DMS53 treated with DMSO at 0.1 percent for 48 hours (cell line): ENCODE measurements at regions not wholly inside any gene's neighbourhood (a gene's known extent, or its start where the extent isn't known, plus 50 kb on each side); places are given as distances from the start of the nearest gene placed in this dataset.
"Not testable (repeated sequence)": the region's sequence is repeated elsewhere in the genome, so short reads cannot be mapped to it uniquely, and the experiment has no call there.

Experiments
- DNase-seq: peaks from one replicate; lab custom pipeline; 2025; ENCODE audit not compliant: unreplicated experiment; lab: John Stamatoyannopoulos, UW

GRCh38 chr22:35475545-35475944 is 65.1 kb upstream of the RASD2 start:
- DNase-seq, result no peak

DNA sequence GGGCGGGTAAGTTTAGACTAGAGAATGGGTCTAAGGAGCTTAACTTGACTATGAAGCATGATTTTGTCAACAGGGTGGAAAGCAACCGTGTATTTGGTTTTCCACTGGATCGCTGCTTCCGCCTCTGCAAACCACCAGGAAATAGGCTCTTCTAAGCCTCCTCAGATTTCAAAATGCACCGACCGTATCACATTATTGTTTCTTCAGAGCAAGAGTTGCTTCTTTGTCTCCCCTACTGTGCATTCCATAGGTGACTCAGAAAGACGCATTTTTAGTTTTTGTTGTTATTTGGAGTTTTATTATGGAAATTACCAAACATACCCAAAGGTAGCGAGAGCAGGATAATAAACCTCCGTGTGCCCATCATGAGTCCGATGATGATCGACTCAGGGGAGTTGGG is 64.3 kb upstream of the RASD2 start:
- DNase-seq, result no peak

DNA sequence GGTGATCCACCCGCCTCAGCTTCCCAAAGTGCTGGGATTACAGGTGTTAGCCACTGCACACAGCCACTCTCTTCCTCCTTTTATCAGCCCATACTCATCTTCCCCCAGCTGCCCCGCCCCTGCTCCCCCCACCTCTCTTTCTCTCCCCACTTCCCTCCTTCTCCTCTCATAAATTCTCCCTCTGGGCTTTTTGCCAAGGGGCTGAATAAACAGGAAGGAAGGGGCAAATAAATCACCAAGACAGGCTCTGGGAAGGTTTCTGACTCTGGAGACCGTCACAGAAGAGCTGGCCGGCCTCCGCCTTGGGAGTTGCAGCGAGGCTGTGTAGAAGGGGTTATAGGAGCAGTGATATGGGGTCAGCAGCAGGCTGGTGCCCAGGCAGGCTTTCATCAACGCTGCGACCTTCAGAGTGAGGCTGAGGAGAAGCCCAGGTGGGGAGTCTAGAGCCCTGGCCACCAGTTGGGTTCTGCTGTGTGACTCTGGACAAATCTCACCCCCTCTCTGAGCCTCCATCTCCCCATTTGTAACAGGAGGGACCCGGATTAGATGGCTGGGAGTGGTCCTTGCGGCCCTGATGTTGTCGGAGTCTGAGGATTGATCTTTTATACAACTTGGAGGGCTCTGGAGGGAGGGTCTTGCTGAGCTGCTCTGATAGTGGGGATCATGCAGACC is 62.6 kb upstream of the RASD2 start:
- peak; percentile 10 for DNase-seq

DNA sequence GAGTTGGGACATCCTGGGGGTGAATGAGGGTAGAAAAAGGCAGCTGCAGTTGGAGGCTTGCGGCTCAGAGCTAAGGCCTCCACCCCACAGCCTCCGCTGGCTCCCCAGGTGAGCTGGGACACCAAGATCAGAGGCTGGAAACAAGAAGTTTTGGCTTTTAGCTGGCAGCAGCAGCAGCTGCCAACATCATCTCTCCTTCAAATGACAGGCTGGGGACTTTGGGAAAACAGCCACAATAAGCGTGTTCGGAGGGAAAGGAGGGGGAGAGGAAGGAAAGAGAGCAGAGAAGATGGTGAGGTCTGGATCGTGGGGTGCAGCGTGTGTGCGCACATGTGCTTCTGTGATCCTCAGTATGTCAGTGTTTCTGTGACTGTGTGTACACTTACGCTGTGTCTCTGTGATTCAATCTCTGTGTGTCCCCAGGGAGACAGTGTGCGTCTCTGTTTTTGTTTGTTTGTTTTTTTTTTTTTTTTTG is 62.0 kb upstream of the RASD2 start:
- no peak for DNase-seq

GRCh38 chr22:35479359-35479758 is 61.3 kb upstream of the RASD2 start:
- DNase-seq, result no peak

DNA sequence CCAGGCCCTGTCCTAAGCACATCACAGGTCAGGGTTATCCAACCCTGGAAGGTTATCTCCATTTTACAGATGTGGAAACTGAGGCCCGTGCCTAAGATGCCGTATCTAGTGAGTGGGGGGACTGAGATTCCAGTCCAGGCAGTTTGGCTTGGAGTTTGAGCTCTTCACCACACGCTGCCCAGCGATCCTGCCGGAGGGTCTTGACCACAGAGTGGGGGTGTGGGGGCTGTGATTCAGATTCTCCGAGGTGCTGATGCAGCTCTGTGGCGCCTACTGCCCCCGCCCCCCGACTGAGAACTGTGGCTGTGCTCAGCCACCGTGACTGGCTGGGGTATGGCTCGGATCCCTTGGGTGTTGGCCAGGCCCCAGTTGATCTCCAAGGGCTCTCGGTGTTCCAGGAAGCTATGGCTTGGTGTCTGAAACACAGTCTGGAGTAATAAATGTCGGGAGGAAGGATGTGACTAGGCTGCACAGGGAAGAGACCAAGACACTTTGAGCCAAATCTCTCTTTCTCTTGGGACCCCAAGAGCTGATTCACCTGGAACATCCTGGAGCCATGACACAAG is 60.6 kb upstream of the RASD2 start:
- no peak for DNase-seq

DNA sequence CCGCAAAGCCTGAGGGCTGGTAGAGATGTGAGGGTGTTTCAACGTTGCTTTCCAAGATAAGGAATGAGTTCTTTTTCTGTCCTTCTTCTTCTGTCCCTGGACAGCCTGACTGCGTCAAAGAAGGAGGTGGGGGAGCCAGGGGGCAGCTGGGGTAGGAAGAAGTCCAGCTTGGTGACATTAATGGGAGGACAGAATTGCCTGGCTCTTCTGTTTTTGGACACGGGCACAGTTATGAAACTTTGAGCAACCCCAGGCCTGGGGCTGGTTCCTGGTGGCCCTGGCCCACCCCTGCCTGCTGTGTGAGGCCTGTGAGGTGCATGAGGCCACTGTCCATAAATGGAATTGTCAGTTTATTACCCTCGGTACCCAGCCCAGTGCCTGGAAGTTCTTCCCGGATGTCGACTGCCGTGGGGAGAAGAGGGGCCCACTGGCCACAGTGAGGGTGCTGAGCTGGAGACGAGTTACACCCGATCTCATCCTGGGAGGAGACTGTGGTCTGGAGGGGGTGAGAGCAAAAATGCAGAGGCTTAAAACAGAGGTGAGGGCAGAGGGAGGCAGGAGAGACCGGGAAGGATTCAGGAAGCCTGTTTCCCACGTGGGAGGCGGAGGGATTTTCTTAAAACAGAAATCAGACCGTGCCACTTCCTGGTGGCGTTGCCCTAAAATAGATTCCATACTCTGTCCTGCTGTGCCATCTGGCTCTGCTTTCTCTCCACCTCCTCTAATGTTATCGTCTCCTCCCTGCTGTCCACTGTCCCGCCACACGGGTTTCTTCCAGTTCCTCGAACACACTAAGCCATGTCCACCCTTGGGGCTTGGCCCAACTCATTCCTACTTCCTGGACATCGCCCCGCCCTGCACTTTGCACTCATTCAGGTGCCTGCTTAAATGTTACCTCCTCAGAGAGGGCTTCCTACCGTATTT is 59.7 kb upstream of the RASD2 start:
- DNase-seq, result no peak

DNA sequence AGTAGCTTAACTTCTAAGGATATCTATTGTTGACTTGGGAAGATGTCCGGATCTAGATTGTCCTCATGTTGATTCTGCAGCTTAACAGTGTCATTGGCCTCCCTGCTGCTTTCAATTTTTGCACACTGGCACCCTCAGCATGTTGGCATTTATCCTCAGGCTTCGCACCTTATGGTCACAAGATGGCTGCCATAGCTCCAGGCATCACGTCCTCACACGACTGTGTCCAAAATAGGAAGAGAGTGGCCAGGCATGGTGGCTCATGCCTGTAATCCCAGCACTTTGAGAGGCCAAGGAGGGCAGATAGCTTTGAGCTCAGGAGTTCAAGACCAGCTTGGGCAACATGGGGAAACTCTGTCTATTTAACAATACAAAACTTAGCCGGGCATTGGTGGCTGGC is 58.3 kb upstream of the RASD2 start:
- DNase-seq, result no peak

- no peak for DNase-seq
Measured at GRCh38 chr22:35482974-35483373, 57.7 kb upstream of the RASD2 start.

DNA sequence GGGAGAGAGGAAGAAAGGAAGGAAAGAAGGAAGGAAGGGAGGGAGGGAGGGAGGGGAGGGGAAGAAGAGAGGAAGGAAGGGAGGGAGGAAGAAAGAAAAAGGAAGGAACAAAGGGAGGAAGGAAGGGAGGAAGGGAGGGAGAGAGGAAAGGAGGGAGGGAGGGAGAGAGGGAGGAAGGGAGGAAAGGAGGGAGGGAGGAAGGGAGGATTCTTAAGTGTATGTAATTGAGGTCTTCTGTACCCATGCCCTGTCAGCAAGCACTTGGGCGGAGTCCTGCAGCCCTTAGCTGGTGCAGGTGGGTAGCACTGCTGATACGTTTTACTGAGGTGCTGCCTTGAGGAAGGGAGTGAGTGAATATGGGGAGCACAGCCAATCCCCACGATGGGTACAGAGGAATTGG is 56.9 kb upstream of the RASD2 start:
- DNase-seq, result no peak

GRCh38 chr22:35484651-35485556 is 55.7 kb upstream of the RASD2 start:
- DNase-seq, result no peak

- DNase-seq, result no peak
Measured at GRCh38 chr22:35486116-35486631, 54.5 kb upstream of the RASD2 start.

- not testable (repeated sequence) for DNase-seq
Measured at GRCh38 chr22:35487623-35488022, 53.0 kb upstream of the RASD2 start.

- DNase-seq, result peak; percentile 2
Measured at GRCh38 chr22:35488513-35488912, 52.1 kb upstream of the RASD2 start.

- no peak for DNase-seq
Measured at GRCh38 chr22:35489239-35489638, 51.4 kb upstream of the RASD2 start.
